ENCODE measurements at regions not wholly inside any gene's neighbourhood (a gene's known extent, or its start where the extent isn't known, plus 50 kb on each side); places are given as distances from the start of the nearest gene placed in this dataset.

DNA sequence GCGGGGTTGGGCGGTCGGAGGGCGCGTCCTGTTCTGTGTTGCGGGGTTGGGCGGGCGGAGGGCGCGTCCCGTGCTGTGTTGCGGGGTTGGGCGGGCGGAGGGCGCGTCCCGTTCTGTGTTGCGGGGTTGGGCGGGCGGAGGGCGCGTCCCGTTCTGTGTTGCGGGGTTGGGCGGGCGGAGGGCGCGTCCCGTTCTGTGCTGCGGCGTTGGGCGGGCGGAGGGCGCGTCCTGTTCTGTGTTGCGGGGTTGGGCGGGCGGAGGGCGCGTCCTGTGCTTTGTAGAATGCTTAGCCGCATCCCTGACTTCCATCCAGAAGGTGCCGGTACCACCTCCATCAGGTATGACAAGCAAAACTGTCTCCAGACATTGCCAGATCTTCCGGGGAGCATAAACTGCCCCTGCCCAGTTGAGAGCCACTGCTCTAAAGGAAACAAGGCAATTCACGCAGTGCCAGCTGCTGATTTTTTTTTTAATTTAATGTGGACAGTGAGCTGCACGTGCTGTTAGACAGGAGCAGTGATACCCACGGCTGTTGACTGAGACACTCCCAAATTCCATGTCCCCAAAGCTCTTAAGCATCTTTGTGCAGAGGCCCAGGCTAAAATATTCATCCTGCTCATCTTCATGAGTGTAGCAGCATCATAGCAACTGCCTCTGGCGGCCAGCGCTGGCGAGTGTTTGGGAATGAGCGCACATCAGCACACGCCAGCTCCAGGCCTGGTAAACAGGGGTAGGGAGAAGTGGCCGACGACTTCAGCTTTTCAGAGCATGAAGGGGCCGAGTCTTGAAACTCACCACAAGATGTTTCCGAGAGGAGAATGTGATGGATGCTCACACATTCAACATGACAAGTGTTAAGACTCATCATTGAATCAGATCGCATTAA lies 284.4 kb upstream of the CDH4 start:
- Histone ChIP-seq H3K4me3 (ENCODE audit: low read length) (no peak overlapping the region), H3K27ac (ENCODE audit: low read length) (no peak overlapping the region), H3K9me3 (ENCODE audit: control insufficient read depth, low read length) (no peaks in the 10 kb centered on the region), H3K4me1 (ENCODE audit: control insufficient read depth, insufficient read depth, low read length) (no peaks in the 10 kb centered on the region), H3K27me3 (ENCODE audit: control insufficient read depth, insufficient read depth) (no peaks in the 10 kb centered on the region)
- 69% methylated on average over 56 of the region's 56 CpGs for WGBS
- intact Hi-C loops (cut with DNase I): no loop called here
- ATAC-seq (no peak), DNase-seq (no peak)

DNA sequence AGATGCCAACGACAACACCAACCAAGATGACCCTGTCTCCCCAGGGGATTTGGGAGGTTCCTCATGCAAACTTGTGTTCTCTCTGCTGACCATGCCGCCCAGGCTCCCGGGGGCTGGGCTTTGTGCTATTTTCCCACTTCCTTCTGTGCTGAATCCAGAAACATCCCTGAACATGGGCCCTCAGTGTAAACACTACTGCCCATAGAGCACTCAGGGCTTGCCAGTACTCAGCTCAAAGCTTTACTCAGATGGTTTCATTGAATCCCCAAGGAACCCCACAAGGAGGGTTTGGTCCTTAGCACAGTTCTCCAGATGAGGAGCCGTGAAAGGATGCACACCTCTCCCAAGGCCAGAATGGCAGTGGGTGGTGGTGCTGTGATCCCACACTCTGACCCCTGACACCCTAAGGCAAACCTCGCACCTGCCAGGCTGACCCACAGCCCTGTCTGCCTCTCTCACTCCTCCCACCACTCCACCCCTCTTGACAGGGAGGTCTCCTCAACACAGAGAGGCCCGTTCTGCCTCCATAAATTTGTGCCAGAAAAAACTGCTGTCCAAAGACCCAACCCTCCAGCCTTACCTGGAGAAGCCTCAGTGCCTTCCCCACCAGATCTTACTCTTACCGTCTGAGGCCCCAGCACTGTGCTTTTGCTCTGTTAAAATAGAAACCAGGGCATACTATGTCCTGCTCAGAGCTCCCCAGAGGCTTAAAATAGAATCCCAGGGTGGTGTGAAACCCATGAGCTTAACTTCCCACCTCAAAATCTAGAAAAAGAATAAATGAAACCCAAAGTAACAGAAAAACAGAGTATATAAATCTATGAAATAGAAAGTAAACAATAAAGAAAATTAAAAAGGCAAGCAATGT lies 283.0 kb upstream of the CDH4 start:
- no peaks in the 10 kb centered on the region for H3K9me3 ChIP-seq (ENCODE audit: control insufficient read depth, low read length)
- intact Hi-C loops (cut with DNase I): no loop called here
- WGBS: 77% methylated on average over 7 of the region's 7 CpGs
- ATAC-seq: no peak
- DNase-seq: no peak
- no peaks in the 10 kb centered on the region for H3K4me1 ChIP-seq (ENCODE audit: control insufficient read depth, insufficient read depth, low read length)
- no peak overlapping the region for H3K27ac ChIP-seq (ENCODE audit: low read length)
- H3K4me3 ChIP-seq (ENCODE audit: low read length): no peak overlapping the region
- no peaks in the 10 kb centered on the region for H3K27me3 ChIP-seq (ENCODE audit: control insufficient read depth, insufficient read depth)

- Histone ChIP-seq H3K27ac (ENCODE audit: low read length) (no peak overlapping the region), H3K9me3 (ENCODE audit: control insufficient read depth, low read length) (no peaks in the 10 kb centered on the region), H3K4me1 (ENCODE audit: control insufficient read depth, insufficient read depth, low read length) (no peaks in the 10 kb centered on the region), H3K27me3 (ENCODE audit: control insufficient read depth, insufficient read depth) (no peaks in the 10 kb centered on the region), H3K4me3 (ENCODE audit: low read length) (no peak overlapping the region)
- ATAC-seq (no peak), DNase-seq (no peak)
- intact Hi-C loops (cut with DNase I): no loop called here
- 65% methylated on average over 8 of the region's 8 CpGs for WGBS
These were observed 281.5 kb upstream of the CDH4 start for GRCh38 chr20:60970601-60971000.

DNA sequence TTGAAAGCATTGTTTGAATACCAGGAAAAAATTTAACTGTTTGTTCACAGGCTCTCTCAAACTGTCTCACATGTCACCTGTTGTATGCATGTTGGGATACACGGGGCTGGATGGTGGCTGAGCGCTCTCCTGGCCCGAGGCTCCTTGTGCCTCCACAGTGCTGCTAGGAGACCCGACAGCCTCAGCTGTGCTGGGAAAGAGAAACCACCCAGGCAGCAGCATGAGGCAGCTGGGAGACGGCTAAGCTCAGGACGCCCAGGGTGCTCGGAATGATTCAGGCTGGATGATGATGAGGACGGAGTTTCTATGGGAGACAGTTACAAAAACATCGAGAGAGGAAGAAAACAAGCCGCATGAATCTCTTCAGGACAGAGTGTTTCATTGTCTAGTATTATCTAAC lies 278.0 kb upstream of the CDH4 start:
- H3K9me3 ChIP-seq (ENCODE audit: control insufficient read depth, low read length): no peaks in the 10 kb centered on the region
- no peaks in the 10 kb centered on the region for H3K4me1 ChIP-seq (ENCODE audit: control insufficient read depth, insufficient read depth, low read length)
- DNase-seq (no peak), ATAC-seq (no peak)
- WGBS: 78% methylated on average over 10 of the region's 10 CpGs
- H3K27me3 ChIP-seq (ENCODE audit: control insufficient read depth, insufficient read depth): no peaks in the 10 kb centered on the region
- H3K27ac ChIP-seq (ENCODE audit: low read length): no peak overlapping the region
- intact Hi-C loops (cut with DNase I): no loop called here
- no peak overlapping the region for H3K4me3 ChIP-seq (ENCODE audit: low read length)

GRCh38 chr20:60974441-60974945 lies 277.6 kb upstream of the CDH4 start:
- ATAC-seq (no peak), DNase-seq (no peak)
- no peak overlapping the region for H3K4me3 ChIP-seq (ENCODE audit: low read length)
- intact Hi-C loops (cut with DNase I): no loop called here
- H3K27me3 ChIP-seq (ENCODE audit: control insufficient read depth, insufficient read depth): no peaks in the 10 kb centered on the region
- H3K4me1 ChIP-seq (ENCODE audit: control insufficient read depth, insufficient read depth, low read length): no peaks in the 10 kb centered on the region
- H3K27ac ChIP-seq (ENCODE audit: low read length): no peak overlapping the region
- 65% methylated on average over 9 of the region's 9 CpGs for WGBS
- H3K9me3 ChIP-seq (ENCODE audit: control insufficient read depth, low read length): no peaks in the 10 kb centered on the region

- Histone ChIP-seq H3K4me1 (ENCODE audit: control insufficient read depth, insufficient read depth, low read length) (no peaks in the 10 kb centered on the region), H3K27me3 (ENCODE audit: control insufficient read depth, insufficient read depth) (no peaks in the 10 kb centered on the region), H3K9me3 (ENCODE audit: control insufficient read depth, low read length) (no peaks in the 10 kb centered on the region), H3K27ac (ENCODE audit: low read length) (no peak overlapping the region), H3K4me3 (ENCODE audit: low read length) (no peak overlapping the region)
- ATAC-seq (no peak), DNase-seq (no peak)
- 85% methylated on average over 15 of the region's 15 CpGs for WGBS
- intact Hi-C loops (cut with DNase I): no loop called here
These were observed 275.9 kb upstream of the CDH4 start for GRCh38 chr20:60976139-60976538.

DNA sequence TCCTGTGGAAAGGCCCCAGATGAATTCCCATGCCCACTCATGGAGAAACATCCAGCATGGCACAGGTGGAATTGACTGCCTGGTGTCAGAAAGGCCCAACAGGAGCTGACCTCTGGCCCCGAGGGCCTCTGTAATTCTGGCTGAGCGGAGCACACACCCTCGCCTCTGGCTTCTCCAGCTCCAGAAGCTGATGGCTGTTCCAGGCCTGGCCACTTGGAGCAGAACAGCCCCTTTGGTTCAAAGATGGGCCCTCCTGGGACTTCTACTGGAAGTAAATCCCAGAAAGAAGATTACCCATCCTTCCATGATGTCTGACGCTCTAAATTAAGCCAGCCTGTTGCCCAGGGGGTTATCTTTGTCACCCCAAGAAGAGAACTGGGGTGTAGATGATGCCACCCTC lies 275.1 kb upstream of the CDH4 start:
- H3K4me1 ChIP-seq (ENCODE audit: control insufficient read depth, insufficient read depth, low read length): no peaks in the 10 kb centered on the region
- no peaks in the 10 kb centered on the region for H3K9me3 ChIP-seq (ENCODE audit: control insufficient read depth, low read length)
- H3K27me3 ChIP-seq (ENCODE audit: control insufficient read depth, insufficient read depth): no peaks in the 10 kb centered on the region
- intact Hi-C loops (cut with DNase I): no loop called here
- H3K4me3 ChIP-seq (ENCODE audit: low read length): no peak overlapping the region
- ATAC-seq (no peak), DNase-seq (no peak)
- no peak overlapping the region for H3K27ac ChIP-seq (ENCODE audit: low read length)
- WGBS: 56% methylated on average over 4 of the region's 4 CpGs

GRCh38 chr20:60977901-60978300 lies 274.2 kb upstream of the CDH4 start:
- ATAC-seq (no peak), DNase-seq (no peak)
- no peak overlapping the region for H3K27ac ChIP-seq (ENCODE audit: low read length)

GRCh38 chr20:60984666-60985065 lies 267.4 kb upstream of the CDH4 start:
- WGBS: 40% methylated on average over 7 of the region's 7 CpGs
- H3K4me1 ChIP-seq (ENCODE audit: control insufficient read depth, insufficient read depth, low read length): no peaks in the 10 kb centered on the region
- H3K4me3 ChIP-seq (ENCODE audit: low read length): no peak overlapping the region
- no peaks in the 10 kb centered on the region for H3K9me3 ChIP-seq (ENCODE audit: control insufficient read depth, low read length)
- ATAC-seq (no peak), DNase-seq (no peak)
- intact Hi-C loops (cut with DNase I): no loop called here
- no peaks in the 10 kb centered on the region for H3K27me3 ChIP-seq (ENCODE audit: control insufficient read depth, insufficient read depth)
- no peak overlapping the region for H3K27ac ChIP-seq (ENCODE audit: low read length)

More at GRCh38 chr20:60977901-60978300, 274.2 kb upstream of the CDH4 start:
- H3K4me3 ChIP-seq (ENCODE audit: low read length): no peak overlapping the region
- no peaks in the 10 kb centered on the region for H3K27me3 ChIP-seq (ENCODE audit: control insufficient read depth, insufficient read depth)
- intact Hi-C loops (cut with DNase I): no loop called here
- H3K9me3 ChIP-seq (ENCODE audit: control insufficient read depth, low read length): no peaks in the 10 kb centered on the region
- 58% methylated on average over 7 of the region's 7 CpGs for WGBS
- H3K4me1 ChIP-seq (ENCODE audit: control insufficient read depth, insufficient read depth, low read length): no peaks in the 10 kb centered on the region

DNA sequence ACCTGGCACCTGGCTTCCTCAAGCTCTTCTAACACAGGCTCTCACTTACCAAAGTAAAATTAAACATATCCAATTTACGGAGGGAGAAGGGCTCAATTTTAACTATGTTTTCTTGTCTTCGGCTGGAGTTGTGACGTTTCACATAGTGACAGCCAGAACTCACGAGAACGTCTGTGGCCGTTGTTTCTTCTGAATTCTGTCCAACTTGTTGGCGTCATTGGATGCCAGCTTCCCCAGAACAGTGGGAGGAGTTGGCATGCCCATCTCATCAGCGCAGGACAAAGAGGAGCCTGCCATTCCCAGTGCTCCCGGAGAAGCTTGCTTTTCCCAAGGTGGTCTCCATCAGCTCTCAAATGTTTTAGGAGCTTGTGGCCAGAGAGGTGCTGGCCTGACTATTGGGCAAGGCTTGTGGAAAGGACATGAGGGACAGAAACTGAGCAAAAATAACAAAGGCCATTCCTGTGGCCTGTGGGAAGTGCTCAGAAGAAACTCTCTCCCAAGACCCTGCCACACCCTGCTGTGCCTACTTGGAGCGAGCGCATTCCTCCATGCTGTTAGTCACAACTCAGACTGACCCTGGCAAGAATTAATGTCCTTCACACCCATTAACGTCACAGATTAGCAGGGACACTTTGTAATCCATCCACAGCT lies 265.4 kb upstream of the CDH4 start:
- Histone ChIP-seq H3K9me3 (ENCODE audit: control insufficient read depth, low read length) (no peaks in the 10 kb centered on the region), H3K27me3 (ENCODE audit: control insufficient read depth, insufficient read depth) (no peaks in the 10 kb centered on the region), H3K4me3 (ENCODE audit: low read length) (no peak overlapping the region), H3K27ac (ENCODE audit: low read length) (no peak overlapping the region), H3K4me1 (ENCODE audit: control insufficient read depth, insufficient read depth, low read length) (no peaks in the 10 kb centered on the region)
- intact Hi-C loops (cut with DNase I): no loop called here
- ATAC-seq: no peak
- WGBS: 78% methylated on average over 12 of the region's 12 CpGs
- no peak for DNase-seq

DNA sequence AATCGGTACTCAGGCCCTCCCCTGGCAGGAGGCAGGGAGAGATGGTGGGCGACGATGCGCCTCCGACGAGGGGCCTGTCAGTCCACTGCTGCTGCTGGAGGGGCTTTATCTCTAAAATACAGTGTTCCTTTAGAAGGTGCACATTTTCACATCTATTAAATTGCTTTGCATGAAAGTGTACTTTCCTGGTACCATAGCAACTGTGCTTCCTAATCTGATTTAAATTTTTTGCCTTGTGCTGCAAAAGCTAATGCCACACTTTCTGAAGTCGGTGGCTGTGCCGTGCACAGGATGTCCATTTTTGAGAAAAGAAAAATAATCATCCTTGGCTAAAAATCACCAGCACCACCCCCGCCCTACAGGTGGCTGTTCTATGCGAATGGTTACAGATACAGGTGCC lies 262.0 kb upstream of the CDH4 start:
- Histone ChIP-seq H3K9me3 (ENCODE audit: control insufficient read depth, low read length) (no peaks in the 10 kb centered on the region), H3K27ac (ENCODE audit: low read length) (no peak overlapping the region), H3K4me1 (ENCODE audit: control insufficient read depth, insufficient read depth, low read length) (no peaks in the 10 kb centered on the region), H3K4me3 (ENCODE audit: low read length) (no peak overlapping the region), H3K27me3 (ENCODE audit: control insufficient read depth, insufficient read depth) (no peaks in the 10 kb centered on the region)
- ATAC-seq (no peak), DNase-seq (no peak)
- WGBS: 70% methylated on average over 10 of the region's 10 CpGs
- intact Hi-C loops (cut with DNase I): no loop called here

Measured in right cardiac atrium (tissue), 5 donors.